Retinal pigment epithelial cell (primary cell): ENCODE measurements at regions not wholly inside any gene's neighbourhood (a gene's known extent, or its start where the extent isn't known, plus 50 kb on each side); places are given as distances from the start of the nearest gene placed in this dataset.
"Not testable (repeated sequence)": the region's sequence is repeated elsewhere in the genome, so short reads cannot be mapped to it uniquely, and the experiment has no call there.

Experiments
- DNase-seq: peaks from one replicate; pipeline ENCODE4 v3.0.0-alpha.2; 2010; ENCODE audit warnings: low read depth
- H3K4me3 ChIP-seq: 2 replicates; pipeline ENCODE4 v1.5.1; 2011; ENCODE audit warnings: mild to moderate bottlenecking, low read length, control low read depth, moderate library complexity
- TF ChIP-seq, protein P1 (sequence below): conservative IDR thresholded peaks from 2 replicates; pipeline ENCODE4 v1.5.1; 2011; ENCODE audit warnings: low read depth, low read length, control low read depth, inconsistent platforms

DNA sequence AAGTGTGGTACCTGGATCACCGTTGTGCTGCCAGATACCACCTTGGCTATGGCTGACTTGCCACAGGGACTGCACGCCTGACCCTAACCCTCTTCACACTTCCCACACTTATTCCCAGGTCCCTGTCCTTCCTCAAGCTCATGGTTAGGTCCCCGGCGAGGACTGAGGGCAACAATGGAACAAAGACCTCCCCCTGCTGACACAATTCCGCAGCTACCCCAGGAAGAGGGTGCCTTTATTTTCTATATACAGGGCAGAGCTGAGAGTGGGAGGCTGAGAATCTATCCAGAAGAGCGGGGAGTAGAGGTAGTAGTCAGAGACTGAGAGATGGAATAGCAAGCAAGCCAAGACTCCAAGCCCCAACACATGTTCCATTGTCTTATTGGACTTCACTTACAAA lies 118.1 kb upstream of the SEM1 start:
- H3K4me3 ChIP-seq, result no peak overlapping the region
- DNase-seq, result no peak
- TF ChIP-seq, protein P1, sequence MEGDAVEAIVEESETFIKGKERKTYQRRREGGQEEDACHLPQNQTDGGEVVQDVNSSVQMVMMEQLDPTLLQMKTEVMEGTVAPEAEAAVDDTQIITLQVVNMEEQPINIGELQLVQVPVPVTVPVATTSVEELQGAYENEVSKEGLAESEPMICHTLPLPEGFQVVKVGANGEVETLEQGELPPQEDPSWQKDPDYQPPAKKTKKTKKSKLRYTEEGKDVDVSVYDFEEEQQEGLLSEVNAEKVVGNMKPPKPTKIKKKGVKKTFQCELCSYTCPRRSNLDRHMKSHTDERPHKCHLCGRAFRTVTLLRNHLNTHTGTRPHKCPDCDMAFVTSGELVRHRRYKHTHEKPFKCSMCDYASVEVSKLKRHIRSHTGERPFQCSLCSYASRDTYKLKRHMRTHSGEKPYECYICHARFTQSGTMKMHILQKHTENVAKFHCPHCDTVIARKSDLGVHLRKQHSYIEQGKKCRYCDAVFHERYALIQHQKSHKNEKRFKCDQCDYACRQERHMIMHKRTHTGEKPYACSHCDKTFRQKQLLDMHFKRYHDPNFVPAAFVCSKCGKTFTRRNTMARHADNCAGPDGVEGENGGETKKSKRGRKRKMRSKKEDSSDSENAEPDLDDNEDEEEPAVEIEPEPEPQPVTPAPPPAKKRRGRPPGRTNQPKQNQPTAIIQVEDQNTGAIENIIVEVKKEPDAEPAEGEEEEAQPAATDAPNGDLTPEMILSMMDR, result no peak

DNA sequence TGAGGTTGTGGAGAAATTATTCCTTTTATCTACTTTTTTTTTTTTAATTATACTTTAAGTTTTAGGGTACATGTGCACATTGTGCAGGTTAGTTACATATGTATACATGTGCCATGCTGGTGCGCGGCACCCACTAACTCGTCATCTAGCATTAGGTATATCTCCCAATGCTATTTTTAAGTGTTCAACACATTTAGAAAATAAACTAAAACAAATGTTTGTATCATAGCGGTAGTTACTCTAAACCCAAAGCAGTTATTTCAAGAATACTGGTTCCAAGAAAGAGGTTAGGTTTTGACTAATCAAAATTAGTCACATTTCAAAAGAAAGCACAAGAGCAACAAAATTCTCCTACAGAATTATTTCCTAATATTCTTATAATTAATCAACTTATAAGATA lies 119.5 kb upstream of the SEM1 start:
- not testable (repeated sequence) for H3K4me3 ChIP-seq, DNase-seq

DNA sequence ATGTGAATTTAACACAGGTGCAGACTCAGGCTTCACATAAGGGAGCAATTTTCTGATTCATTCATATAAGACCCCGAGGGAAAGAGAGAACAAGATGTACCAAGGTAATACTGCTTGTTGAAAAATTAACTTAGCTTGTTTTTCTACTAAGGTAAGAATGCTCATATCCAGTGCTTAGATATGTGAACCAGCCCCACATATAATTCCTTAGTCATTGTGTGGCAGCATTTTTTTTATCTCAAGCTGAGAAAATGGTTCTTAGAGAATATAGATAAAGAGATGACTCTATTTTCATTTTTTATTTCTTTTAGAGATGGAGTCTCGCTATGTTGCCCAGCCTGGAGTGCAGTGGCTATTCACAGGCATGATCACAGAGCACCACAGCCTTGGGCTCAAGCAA lies 121.8 kb upstream of the SEM1 start:
- TF ChIP-seq, protein P1, result no peak
- DNase-seq, result no peak
- H3K4me3 ChIP-seq, result no peak overlapping the region

DNA sequence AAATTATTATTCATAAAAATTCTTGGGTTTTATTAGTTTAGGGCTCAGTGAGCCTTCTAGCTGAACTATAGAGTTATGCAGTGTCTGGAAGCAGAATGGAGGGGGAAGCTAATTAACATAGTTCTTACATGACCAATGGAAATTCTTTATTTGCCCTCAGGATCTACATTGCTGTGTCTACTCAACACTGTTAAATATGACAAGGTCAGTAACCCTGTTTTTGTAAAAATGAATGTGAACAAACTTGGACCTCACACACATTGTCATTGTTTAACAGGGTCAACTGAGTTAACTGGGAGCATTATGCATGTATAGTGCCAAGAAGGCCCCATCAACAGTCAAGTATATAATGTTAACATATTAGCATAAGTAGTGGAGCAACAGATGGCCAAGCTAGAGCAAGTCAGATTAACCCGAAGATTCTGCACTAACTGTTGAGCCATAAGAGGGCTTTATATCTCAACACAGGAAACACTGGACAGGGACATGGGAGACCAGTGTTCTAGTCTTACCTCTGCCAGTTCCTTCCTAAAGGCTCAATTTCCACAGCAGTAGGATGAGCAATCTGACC lies 122.5 kb upstream of the SEM1 start:
- no peak overlapping the region for H3K4me3 ChIP-seq
- TF ChIP-seq, protein P1, result no peak
- no peak for DNase-seq

DNA sequence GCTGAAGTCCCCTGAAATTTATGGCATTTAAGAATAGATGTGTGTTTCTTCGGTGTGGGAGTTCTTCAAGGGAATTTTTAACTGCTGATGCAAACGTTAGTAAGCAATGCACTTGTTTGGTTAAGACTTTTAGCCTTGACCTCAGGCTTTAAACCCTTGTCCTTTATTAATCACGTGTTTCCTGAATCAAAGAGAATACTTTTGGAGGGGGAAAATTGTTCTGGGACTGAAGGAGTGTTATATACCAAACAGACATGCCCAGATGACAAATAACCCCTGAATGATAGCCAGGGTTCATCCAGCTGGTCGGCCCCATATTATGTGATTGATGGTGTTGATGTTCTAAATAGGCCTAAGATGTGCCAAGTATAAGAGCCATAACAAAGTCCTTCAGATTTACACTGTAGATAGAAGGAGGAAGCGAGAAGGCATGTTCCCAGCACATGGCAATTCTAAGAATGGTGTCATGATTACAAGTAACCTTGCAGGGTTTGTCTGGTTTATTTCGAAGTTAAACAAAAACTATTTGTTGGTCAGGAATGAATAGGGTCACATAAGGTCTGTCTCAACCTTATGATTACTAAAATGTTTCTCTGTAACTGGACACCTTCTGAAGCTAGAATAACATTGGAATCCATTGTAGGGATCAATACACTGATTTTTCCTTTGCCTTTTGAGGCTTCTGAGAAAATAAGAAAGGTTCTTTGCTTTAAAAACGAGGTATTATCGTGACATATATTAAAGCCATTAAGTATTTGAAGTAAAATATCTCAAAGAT lies 124.2 kb upstream of the SEM1 start:
- DNase-seq, result no peak
- no peak overlapping the region for H3K4me3 ChIP-seq

DNA sequence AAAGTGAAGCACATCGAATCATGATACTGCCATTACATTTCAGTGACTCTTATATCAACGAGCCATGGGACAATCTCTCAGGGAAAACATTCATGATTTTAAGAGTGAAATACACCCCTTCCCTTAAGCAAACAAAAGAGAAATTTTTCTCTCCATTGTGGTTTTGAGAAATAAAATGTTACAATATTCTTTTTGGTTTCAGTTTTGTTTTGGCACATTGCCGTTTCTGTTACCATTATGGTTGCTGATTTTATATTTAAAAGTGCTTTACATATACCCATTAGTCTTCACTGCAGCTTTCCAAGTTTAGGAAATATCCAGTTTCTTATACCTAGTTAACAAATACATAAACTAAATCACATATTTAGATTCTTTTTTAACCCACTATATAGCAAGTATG lies 126.8 kb upstream of the SEM1 start:
- DNase-seq, result no peak
- TF ChIP-seq, protein P1, result no peak
- no peak overlapping the region for H3K4me3 ChIP-seq

More for the DNA sequence above, 124.2 kb upstream of the SEM1 start:
- TF ChIP-seq, protein P1, result no peak

DNA sequence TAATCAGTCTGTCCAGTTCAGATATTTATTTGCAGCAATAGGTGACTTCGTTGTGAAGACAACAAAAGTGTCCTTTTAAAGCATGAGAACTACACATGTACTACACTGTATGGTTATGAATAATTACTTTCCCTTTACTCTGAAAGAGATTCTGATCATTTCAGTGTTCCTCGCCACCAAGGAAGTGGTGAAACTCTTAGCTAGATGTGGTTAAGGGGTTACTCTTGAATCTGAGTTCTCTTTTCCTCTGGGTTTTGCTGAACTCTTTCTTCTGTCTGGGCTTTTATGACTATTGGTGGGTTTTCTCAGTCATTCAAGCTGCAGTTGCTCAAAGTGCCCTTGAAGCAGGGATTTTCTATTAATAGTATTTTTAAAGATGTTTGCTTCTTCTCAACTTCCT lies 127.9 kb upstream of the SEM1 start:
- H3K4me3 ChIP-seq, result no peak overlapping the region
- DNase-seq, result no peak
- TF ChIP-seq, protein P1, result no peak
